GM19463 (cell line): ENCODE measurements at regions not wholly inside any gene's neighbourhood (a gene's known extent, or its start where the extent isn't known, plus 50 kb on each side); places are given as distances from the start of the nearest gene placed in this dataset.
"Not testable (repeated sequence)": the region's sequence is repeated elsewhere in the genome, so short reads cannot be mapped to it uniquely, and the experiment has no call there.

Source experiments
- ATAC-seq: cut with Tn5 transposase; IDR thresholded peaks from one replicate; pipeline ENCODE4 v1.9.1; 2021; ENCODE audit warnings: mild to moderate bottlenecking, moderate library complexity; ENCODE audit not compliant: unreplicated experiment

DNA sequence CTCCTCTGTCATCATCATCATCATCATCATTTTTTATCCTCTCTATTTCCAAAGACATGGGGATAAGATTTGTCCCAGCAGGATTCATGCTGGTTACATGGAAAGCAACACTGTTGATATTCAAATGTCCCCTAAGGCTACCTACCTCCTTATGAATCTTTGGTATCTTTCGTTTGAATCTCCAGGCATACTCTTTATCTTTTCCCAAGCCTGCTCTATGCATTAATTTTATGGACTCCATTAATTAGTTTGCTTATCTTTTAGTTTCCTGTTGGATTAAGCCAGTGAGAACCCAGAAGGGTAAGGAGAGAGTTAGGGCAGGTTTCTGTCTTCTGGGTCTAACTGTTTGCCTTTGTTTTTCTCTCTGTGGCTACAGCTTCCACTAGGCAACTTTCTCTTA is 129.6 kb upstream of the GOT2 start:
- ATAC-seq = no peak

DNA sequence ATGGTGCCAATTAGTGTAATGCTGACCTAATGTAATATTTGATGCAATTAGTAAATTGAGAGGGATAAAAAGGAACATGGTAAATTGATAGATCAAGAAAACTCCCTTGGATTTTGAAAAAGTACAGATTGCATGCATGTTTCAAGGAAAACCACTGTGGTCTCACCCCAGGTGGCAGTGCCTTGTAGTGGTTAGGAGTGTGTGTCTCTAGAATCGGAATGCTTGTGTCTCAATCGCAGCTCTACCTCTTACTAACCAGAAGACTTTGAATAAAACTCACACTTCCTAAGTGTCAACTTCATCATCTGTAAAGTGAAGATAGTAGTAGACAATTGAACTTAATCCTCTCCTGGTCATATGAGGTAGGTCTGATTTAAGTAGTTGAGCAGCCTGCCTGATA is 128.9 kb upstream of the GOT2 start:
- ATAC-seq = no peak

DNA sequence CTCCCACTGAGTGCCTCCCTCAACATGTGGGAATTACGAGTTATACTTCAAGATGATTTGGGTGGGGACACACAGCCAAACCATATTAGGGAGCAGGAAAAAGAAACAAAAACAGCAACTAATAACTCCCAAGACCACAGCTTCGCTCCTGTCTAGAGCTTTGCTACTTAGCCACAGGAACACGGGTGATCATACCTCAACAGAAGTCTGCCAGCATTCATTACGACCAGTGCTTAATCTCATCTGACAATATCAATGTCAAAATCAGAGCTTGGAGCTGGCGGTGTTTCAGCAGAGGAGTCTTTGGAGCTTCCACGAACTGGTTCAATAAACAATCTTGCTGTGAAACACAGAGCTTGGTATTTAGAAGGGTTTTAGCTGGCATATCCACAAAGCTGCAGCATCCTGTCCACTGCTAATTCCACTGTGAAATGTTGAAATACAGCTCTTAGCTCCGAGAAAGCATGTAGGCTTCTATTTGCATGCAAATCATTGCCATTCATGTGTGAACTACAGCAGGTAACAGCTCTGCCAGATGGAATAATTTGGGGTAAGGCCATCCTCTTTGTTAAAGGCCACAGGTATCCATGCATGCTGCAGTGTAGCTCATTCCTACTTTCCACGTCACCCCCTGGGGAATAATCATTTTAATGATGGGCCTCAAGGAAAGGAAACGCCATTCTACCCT is 128.4 kb upstream of the GOT2 start:
- ATAC-seq = no peak

DNA sequence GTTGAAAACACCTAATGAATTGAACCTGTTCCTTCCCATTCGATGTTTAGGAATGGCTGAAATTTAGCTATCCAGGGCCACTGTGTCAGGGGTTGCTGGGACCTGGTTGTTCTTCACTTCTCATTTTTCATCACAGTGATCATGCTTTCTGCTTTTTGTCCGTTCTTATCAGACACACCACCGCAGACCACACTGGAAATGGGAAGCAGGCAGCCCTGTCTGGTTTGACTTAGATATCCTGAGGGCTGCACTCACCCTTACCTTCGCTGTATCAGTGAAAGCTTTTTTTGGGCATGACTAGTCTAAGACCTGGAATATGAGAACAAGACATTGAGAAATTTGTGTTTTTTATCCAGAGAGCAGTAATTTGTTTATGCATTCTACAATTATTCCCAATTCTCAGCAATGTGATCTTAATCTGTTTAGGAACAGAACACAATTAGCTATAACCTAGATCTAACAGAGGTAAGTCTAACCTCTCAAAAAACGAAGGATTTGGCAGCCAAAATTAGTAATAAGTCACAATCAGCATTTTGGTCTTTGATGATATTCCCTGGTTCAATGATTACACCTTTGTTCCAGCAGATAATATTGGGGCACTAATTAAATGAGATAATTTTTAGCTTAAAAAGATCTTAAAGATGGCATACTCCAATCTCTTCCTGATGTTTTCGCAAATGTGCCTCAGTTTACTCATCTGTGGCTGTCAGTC is 126.0 kb upstream of the GOT2 start:
- no peak for ATAC-seq

DNA sequence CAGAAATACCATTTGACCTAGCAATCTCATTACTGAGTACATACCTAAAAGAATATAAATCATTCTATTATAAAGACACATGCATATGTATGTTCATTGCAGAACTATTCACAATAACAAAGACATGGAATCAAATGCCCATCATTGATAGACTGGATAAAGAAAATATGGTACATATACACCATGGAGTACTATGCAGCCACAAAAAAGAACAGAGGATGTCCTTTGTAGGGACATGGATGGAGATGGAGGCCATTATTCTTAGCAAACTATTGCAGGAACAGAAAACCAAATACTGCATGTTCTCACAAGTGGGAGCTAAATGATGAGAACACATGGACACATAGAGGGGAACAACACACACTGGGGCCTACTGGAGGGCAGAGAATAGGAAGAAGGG is 124.5 kb upstream of the GOT2 start:
- ATAC-seq = not testable (repeated sequence)

DNA sequence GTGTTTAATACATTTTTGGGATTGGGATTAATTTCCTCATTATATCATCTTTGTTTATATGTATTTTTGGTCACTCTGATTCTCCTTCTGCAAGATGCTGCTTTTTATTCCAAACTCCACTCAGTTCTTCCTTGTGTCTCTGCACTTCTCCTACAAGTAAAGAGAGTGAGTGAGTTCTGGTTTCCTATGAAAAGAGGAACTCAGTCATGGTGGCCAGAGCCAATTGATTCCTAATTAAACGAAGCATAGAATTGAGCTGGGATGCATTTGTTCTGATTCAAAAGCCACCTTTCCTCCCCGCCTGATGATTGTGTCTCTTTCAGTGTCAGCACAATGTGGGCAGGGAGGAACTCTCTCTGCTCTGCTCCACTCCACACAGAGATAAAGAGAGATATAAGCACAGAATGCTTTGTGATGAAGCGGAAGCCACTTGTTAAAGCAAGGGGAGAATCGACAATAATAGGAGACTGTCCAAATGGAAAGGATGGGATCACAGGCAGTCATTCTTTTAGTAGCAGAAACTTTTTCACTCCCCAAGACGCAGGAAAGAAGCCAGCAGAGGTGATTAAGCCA is 121.3 kb upstream of the GOT2 start:
- no peak for ATAC-seq

DNA sequence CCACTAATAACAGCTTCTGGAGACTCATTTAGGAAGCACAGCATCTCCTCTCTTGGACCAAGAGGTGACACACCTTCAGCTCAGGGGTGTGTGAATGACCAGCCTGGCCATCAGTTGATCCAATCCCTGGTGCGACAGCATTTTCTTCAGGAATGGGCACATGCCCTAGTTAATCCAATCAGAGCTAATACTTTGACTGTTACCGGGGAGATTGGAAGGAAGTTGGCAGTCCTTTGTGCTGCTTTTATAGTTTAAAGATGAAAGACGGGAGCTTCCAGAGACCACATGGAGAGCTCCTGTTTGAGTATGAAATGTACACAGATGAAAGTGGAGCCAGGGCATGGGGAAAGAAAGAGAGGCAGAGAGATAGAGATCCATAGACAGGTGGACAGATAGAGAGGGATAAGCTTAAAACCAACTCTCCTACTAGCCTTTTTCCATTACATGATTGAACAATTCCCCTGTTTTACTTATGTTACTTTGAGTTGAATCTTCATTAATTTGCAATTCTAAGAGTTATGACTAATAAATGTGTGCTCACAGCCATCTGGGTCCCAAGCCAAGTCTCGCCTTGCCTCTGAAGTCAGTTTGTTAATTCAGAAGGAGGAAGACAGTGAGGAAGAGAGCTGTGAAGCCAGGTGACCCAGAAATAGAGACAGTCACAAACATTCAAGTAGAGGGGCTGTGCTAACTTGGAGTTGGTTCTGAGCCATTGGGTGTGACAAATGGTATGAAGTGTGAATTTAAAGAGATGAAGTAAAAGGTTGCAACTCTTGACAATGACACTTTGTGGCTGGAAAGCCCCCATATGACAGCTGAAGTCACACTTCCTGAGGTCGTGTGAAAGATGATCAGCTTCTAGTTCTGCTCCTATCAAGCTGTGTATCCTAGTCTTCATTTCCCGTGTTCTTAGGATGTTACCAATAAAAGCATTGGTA is 120.0 kb upstream of the GOT2 start:
- peak; percentile 77 for ATAC-seq

DNA sequence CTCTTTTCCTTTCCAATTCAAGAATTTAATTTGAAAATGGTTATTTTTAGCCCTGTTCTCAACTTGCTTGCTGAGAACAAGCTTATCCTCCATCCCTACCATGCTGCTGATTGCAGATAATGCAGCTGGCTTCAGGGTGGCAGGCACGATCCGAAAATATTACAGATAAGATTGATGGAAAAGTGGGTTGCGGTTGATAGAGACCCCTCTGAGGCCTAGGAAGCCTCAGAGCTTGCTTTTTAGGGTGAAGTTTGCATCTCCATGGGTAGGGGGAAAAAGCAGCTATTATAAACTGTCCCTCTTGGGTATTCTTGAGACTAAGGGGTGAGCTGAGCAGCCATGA is 116.5 kb upstream of the GOT2 start:
- ATAC-seq = no peak

DNA sequence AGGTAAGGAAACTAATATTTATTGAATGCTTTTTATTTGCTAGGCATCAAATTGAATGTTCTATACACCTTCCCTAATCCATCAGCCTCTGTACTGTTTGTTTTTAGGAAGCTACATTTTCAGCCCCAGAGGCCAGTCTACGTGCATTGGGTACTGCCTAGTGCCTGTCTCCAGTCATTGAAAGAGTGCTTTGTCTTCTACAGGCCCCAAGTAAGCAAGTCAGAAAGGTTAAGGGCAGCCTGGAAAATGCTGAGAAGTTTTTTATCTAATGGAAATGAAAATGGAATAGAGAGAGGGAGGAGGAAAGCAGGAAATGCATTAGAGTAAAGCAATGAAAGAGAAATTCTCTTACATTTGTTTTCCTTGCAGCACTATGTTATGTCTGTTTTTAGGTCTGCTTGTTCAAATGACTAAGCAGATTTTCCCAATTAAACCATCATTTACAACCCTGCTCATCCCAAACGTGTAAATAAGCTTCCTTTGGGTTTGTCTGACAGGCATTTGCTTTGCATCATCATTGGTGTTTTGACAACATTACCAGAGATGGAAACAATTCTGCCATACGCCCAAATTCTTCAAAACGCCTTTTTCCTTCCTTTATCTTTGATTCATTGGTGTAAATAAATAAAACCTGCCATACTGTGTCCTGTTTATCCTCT is 116.0 kb upstream of the GOT2 start:
- ATAC-seq = no peak

DNA sequence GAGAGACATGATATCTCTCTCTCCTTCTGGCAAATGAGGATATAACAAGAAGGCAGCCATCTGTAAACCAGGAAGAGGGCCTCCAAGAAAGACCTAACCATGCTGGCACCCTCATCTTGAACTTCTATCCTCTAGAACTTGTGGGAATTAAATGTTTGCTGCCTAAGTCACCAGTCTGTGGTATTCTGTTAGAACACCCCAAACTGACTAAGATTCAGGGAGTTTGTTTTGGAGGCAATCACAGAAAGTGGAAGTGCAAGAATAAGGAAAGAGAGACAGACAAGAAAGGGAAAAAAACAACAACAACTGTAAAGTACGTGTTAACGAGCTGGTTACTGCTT is 114.5 kb upstream of the GOT2 start:
- no peak for ATAC-seq

DNA sequence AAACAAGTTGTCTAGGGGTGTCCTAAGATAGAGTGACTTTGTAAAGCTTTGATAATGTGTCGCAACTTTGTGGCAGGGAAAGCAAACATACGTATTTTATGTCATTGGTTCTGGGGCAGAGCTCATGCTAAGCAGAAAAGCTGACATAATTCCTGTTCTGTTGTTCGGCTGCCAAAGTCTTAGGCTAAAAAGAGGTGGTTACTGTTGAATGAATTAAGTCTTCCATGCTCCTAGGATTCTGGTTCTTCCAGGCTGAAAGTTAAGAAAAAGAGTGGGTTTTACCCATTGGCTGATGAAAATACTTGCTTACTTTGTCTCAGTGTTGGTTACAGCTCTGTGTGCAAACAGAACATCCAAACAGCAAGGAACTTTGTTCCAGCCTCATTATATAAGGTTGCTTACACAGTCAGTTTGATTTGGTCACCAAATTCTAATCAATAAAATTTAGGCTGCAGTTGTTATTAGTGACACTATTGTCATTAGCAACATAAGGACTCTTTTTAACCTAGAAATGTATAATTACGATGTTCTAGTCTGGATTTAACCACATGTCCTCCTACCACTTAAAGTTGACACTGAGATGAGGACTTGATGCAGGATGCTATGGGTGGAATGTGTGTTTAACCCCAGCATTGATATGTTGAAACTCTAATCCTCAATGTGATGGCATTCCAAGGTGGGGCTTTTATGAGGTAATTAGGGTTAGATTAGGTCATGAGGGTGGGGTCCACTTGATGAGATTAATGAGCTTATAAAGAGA is 114.0 kb upstream of the GOT2 start:
- no peak for ATAC-seq

DNA sequence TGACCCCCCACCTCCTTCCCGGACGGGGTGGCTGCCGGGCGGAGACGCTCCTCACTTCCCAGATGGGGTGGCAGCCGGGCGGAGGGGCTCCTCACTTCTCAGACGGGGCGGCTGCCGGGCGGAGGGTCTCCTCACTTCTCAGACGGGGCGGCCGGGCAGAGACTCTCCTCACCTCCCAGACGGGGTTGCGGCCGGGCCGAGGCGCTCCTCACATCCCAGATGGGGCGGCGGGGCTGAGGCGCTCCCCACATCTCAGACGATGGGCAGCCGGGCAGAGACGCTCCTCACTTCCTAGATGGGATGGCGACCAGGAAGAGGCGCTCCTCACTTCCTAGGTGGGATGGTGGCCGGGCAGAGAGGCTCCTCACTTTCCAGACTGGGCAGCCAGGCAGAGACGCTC is 112.1 kb upstream of the GOT2 start:
- ATAC-seq = not testable (repeated sequence)

DNA sequence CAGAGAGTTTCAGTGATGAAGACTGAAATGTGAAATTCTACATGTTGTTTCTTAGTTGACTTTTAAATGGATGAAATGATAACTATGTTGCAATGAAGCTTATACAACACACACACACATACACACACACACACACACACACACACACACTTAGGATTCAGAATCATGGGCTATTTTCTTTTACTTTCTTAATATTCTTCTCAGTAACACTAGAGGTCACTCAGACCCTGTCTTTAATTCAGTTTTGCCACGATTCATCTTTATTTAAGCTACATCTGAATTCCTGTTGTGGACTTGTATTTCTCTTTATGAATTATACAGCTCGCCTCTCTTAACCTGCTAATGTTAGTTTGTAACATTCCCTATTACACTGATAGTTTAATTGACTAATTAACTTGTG is 109.6 kb upstream of the GOT2 start:
- peak; percentile 38 for ATAC-seq

DNA sequence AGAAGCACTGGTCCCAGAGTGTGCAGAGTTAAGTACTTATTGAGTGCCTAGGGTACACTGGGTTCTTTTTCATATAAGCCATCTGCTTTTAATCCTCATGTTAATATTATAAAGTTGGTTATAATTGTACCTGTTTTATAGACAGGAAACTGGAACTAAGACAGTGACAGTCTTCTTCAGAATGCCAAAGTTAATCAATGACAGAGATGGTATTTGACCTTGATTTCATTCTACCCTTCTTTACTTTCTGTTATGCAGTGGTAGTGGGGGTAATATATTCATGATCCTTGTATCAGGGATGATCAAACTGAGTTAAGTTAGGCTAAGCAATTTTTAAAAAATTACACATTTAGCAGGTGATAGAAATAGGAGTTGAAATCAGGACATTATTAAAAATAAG is 108.6 kb upstream of the GOT2 start:
- ATAC-seq = peak; percentile 57

DNA sequence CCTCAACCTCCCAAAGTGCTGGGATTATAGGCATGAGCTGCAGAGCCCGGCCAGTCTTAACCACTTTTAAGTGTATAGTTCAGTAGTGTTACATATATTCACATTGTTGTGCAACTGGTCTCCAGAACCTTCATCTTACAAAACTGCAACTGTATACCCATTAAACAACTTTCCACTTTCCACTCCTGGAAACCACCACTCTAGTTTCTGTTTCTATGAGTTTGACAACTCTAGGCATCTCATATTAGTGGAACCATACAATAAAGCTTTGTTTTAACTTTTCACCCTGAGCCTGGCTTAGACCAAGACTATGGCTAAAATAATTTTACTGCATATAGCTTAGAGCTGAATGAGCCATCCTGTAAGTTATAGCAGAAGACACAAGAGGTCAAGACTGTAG is 108.0 kb upstream of the GOT2 start:
- peak; percentile 69 for ATAC-seq

DNA sequence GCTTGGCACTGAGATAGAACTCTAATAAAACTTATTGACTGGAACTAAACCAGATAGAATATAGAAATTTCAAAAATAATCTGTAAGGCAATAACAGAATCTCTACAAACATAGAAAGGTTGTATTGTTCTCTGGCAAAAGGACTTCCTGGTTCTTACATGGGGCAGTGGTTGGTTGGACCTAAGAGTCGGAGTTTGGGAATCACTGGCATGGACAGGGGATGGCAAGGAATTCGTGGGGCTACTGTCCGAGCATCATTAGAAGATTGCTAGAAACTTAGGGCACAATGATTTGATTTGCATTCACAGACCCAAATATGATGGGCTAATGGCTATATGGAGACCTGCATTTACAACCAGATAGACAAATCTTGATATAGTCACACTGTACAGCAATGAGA is 103.8 kb upstream of the GOT2 start:
- no peak for ATAC-seq

DNA sequence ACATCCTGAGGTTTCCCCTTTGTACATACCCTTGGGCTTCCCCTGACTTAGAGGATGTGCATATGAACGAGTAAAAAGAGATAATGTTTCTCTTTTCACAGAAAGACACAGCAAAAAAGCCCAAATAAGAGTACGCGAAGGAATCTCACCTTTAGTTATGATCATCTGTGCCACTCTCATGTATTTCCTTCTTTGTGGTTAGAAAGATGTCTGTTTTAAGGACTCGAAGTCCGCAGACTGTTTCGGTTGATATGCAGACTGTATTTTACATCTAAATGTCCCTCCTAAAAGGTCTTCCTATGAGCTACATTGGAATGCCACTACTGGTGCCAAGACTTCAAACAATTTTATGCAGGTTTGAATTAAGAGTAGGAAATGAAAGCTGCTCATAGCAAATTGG is 102.3 kb upstream of the GOT2 start:
- no peak for ATAC-seq

DNA sequence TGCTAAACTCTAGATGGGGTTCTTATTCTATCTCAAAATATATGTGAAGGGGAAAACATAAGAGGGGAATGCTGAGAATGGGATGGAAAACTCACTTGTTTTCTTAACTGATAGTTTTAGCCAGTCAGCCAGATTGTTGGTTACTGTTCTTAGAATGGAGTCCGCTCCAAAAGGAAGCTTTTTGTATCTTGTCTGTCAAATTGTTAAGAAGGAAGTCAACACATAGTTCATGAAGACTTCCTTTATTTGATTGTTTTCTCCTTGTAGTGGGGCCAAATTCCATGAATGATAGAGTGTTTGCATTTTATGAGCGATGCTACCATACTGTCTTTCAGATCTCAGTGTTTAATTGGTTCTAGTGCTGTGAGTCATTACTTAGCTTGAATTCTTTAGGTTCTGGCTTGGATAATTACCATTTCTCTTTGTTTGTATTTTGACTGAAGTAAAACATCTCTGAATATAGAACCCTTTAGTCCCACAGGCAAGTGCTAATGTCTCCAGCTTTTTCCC is 98.3 kb upstream of the GOT2 start:
- ATAC-seq = no peak

DNA sequence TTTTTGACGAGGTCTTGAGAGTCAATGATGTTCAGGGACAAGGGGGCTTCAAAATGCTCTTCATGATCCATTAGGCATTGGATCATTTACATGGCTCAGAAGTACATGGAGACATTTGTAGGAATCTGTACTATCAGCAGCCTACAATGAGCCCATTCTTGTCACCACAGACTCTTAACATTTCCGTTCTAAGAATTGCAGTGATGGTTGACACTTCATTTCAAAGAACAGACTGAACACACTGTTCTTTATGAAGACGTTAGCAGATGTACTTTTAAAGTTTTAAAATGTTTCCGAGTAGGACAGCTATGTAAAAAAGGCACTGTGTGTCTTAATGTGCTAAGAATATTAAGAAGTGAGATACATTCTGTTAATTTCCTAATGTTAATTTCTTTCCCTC is 97.3 kb upstream of the GOT2 start:
- ATAC-seq = no peak

DNA sequence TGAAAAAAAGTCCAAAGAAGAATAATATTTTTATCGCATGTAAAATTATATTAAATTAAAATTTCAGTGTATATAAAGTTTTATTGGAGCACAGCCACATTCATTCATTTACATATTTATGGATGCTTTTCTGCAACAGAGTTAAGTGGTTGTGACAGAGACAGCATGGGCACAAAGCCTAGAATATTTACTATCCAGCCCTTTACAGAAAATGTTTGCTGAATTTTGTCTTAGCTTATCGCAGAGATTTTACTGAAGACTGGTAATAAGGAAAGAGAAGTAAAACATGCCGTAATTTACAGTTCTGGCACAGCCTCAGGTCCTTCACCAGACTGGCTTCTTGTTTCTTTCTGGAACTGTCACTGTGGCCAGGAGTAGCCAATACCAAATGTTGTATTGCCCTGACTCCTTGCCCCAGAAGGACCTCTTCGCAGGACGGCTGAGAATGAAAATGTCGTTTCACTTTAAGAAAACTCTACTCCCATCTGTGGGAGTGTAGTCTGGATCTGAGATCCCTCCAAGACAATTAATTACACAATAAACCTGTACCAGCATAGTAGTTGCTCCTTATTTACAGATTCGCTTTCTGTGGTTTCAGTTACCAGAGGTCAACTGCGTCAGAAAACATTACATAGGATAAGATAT is 94.9 kb upstream of the GOT2 start:
- no peak for ATAC-seq
